PC-3 (cell line): ENCODE measurements at regions not wholly inside any gene's neighbourhood (a gene's known extent, or its start where the extent isn't known, plus 50 kb on each side); places are given as distances from the start of the nearest gene placed in this dataset.

ENCODE experiments used
- ATAC-seq: fragments of 200-7000 bp; cut with Tn5 transposase; 2 replicates; pipeline ENCODE4 v1.9.1; 2020; ENCODE audit warnings: mild to moderate bottlenecking, moderate library complexity
- BruUV-seq: library from RNA; stranded (reverse); fragments of 400-500 nt; replicated peaks from 2 replicates; lab custom pipeline; 2021; lab: Mats Ljungman, UMichigan
- CTCF ChIA-PET: fragments of 300-600 bp; sonication (Branson Sonifier 250); formaldehyde crosslinking; loops from one replicate; lab custom pipeline; 2022; ENCODE audit warnings: antibody characterized with exemption; lab: Charles Lee
- POLR2A ChIA-PET: fragments of 300-600 bp; sonication (Branson Sonifier 250); formaldehyde crosslinking; loops from one replicate; lab custom pipeline; 2022; ENCODE audit warnings: antibody characterized with exemption; ENCODE audit not compliant: unreplicated experiment; lab: Charles Lee
- DNase-seq: peaks from one replicate; pipeline ENCODE4 v3.0.0-alpha.2; 2015
- H2AFZ ChIP-seq: fragments of 300-600 bp; sonication (generic); 2 replicates; pipeline ENCODE4 v1.6.0; 2016; ENCODE audit warnings: antibody characterized with exemption, low read length
- H3F3A ChIP-seq: fragments of 300-600 bp; sonication (generic); one replicate; pipeline ENCODE4 v1.6.0; 2017; ENCODE audit warnings: antibody characterized with exemption, low read length, control low read depth, mild to moderate bottlenecking; ENCODE audit not compliant: unreplicated experiment
- H3K27ac ChIP-seq: fragments of 300-600 bp; sonication (generic); 2 replicates; pipeline ENCODE4 v1.5.1; 2016; ENCODE audit warnings: mild to moderate bottlenecking, low read length
- H3K27me3 ChIP-seq: fragments of 300-600 bp; sonication (generic); 2 replicates; pipeline ENCODE4 v1.6.1; 2016; ENCODE audit warnings: low read length, mixed read lengths
- H3K36me3 ChIP-seq: fragments of 300-600 bp; sonication (generic); 2 replicates; pipeline ENCODE4 v1.6.1; 2016; ENCODE audit warnings: low read depth, mixed run types, low read length, mixed read lengths
- H3K4me1 ChIP-seq: fragments of 300-600 bp; sonication (generic); 2 replicates; pipeline ENCODE4 v1.5.1; 2016; ENCODE audit warnings: low read length; ENCODE audit not compliant: insufficient read depth
- H3K4me2 ChIP-seq: fragments of 300-600 bp; sonication (generic); 2 replicates; pipeline ENCODE4 v1.6.0; 2016; ENCODE audit warnings: low read length
- H3K4me3 ChIP-seq: fragments of 300-600 bp; sonication (generic); 2 replicates; pipeline ENCODE4 v1.5.1; 2016; ENCODE audit warnings: mild to moderate bottlenecking, low read length, mixed read lengths
- H3K79me2 ChIP-seq: fragments of 300-600 bp; sonication (generic); 2 replicates; pipeline ENCODE4 v1.6.1; 2017; ENCODE audit warnings: low read length, mixed read lengths
- H3K9ac ChIP-seq: fragments of 300-600 bp; sonication (generic); 2 replicates; pipeline ENCODE4 v1.6.0; 2016; ENCODE audit warnings: mild to moderate bottlenecking, low read length
- H3K9me2 ChIP-seq: fragments of 300-600 bp; sonication (generic); replicated peaks from 2 replicates; pipeline ENCODE4 v1.6.1; 2016; ENCODE audit warnings: mixed run types, low read length, mixed read lengths
- H3K9me3 ChIP-seq: fragments of 300-600 bp; sonication (generic); 2 replicates; pipeline ENCODE4 v1.6.1; 2016; ENCODE audit warnings: low read length, mixed read lengths
- H4K20me1 ChIP-seq: fragments of 300-600 bp; sonication (generic); 2 replicates; pipeline ENCODE4 v1.6.1; 2016; ENCODE audit warnings: low read length, mixed read lengths
- EZH2 ChIP-seq: fragments of 300-600 bp; sonication (generic); IDR thresholded peaks from one replicate; pipeline ENCODE4 v1.6.1; 2017; ENCODE audit warnings: antibody characterized with exemption, mild to moderate bottlenecking, low read length; ENCODE audit not compliant: unreplicated experiment
- EZH2phosphoT487 ChIP-seq: fragments of 300-600 bp; sonication (generic); IDR thresholded peaks from 2 replicates; pipeline ENCODE4 v1.6.1; 2018; ENCODE audit warnings: mild to moderate bottlenecking, antibody characterized with exemption, low read length, borderline replicate concordance
- intact Hi-C: fragments of 100-400 bp; cut with micrococcal nuclease; formaldehyde crosslinking; loops from 2 replicates; pipeline ENCODE4 v1.9.0; 2023
- TF ChIP-seq, protein P1 (sequence below): fragments of 300-600 bp; sonication (generic); conservative IDR thresholded peaks from 2 replicates; pipeline ENCODE4 v1.5.1; 2017; ENCODE audit warnings: antibody characterized with exemption, low read depth, mild to moderate bottlenecking, low read length

DNA sequence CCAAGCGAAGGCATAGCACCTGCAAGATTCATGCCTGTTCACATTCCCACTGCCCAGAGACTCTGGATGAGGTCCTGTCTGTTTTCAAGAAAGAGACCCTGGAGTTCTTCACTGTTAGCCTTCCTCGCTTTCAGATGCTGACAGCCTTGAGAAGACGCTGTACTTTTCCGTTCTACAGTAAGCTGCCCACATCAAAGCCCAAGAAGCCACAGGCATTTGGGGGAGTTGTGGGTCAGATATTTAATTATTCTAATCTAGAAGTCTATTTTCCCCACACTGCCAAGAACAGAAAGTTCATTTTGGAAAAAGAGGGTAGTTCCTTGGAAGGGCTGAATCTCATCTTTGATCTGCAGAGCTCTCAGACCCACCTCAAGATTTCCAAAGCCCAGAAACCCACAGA lies 127.9 kb downstream of the AXIN2 start:
- Histone ChIP-seq H3K9me2 (no peaks in the 10 kb centered on the region), H4K20me1 (no peaks in the 10 kb centered on the region), H3K27me3 (no peaks in the 10 kb centered on the region), H3F3A (no peaks in the 10 kb centered on the region), H3K27ac (no peak overlapping the region), H2AFZ (no peak overlapping the region), H3K4me1 (no peaks in the 10 kb centered on the region), H3K4me2 (no peak overlapping the region), H3K4me3 (no peak overlapping the region), H3K9ac (no peak overlapping the region), H3K36me3 (no peaks in the 10 kb centered on the region), H3K79me2 (no peaks in the 10 kb centered on the region), H3K9me3 (no peaks in the 10 kb centered on the region)
- intact Hi-C loops: no loop called here
- ChIA-PET POLR2A (no interaction called here), CTCF (no interaction called here)
- TF ChIP-seq EZH2phosphoT487 (no peak), EZH2 (no peak)
- TF ChIP-seq, protein P1, sequence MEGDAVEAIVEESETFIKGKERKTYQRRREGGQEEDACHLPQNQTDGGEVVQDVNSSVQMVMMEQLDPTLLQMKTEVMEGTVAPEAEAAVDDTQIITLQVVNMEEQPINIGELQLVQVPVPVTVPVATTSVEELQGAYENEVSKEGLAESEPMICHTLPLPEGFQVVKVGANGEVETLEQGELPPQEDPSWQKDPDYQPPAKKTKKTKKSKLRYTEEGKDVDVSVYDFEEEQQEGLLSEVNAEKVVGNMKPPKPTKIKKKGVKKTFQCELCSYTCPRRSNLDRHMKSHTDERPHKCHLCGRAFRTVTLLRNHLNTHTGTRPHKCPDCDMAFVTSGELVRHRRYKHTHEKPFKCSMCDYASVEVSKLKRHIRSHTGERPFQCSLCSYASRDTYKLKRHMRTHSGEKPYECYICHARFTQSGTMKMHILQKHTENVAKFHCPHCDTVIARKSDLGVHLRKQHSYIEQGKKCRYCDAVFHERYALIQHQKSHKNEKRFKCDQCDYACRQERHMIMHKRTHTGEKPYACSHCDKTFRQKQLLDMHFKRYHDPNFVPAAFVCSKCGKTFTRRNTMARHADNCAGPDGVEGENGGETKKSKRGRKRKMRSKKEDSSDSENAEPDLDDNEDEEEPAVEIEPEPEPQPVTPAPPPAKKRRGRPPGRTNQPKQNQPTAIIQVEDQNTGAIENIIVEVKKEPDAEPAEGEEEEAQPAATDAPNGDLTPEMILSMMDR: no peak
- DNase-seq: no peak
- no peak for ATAC-seq
- BruUV-seq: no TSS peak

- Histone ChIP-seq H2AFZ (no peak overlapping the region), H4K20me1 (no peaks in the 10 kb centered on the region), H3K9ac (no peak overlapping the region), H3K4me3 (no peak overlapping the region), H3F3A (no peaks in the 10 kb centered on the region), H3K9me2 (no peaks in the 10 kb centered on the region), H3K4me1 (no peaks in the 10 kb centered on the region), H3K79me2 (no peaks in the 10 kb centered on the region), H3K36me3 (no peaks in the 10 kb centered on the region), H3K27ac (no peak overlapping the region), H3K27me3 (no peaks in the 10 kb centered on the region), H3K4me2 (no peak overlapping the region), H3K9me3 (no peaks in the 10 kb centered on the region)
- intact Hi-C loops: no loop called here
- ChIA-PET CTCF (no interaction called here), POLR2A (no interaction called here)
- no peak for DNase-seq
- ATAC-seq: no peak
- BruUV-seq: no TSS peak
- TF ChIP-seq EZH2 (no peak), EZH2phosphoT487 (no peak)
- TF ChIP-seq, protein P1: no peak
Measured at GRCh38 chr17:65433157-65433556, 128.3 kb downstream of the AXIN2 start.

- Histone ChIP-seq H3K9ac (no peak overlapping the region), H3K4me3 (no peak overlapping the region), H3F3A (no peaks in the 10 kb centered on the region), H3K79me2 (no peaks in the 10 kb centered on the region), H3K27ac (no peak overlapping the region), H4K20me1 (no peaks in the 10 kb centered on the region), H3K9me3 (no peaks in the 10 kb centered on the region), H3K4me1 (no peaks in the 10 kb centered on the region), H3K27me3 (no peaks in the 10 kb centered on the region), H2AFZ (no peak overlapping the region), H3K36me3 (no peaks in the 10 kb centered on the region), H3K4me2 (no peak overlapping the region), H3K9me2 (no peaks in the 10 kb centered on the region)
- intact Hi-C loops: no loop called here
- DNase-seq (no peak), ATAC-seq (no peak)
- ChIA-PET POLR2A (no interaction called here), CTCF (no interaction called here)
- TF ChIP-seq, protein P1: no peak
- no TSS peak for BruUV-seq
Measured at GRCh38 chr17:65431116-65431515, 130.3 kb downstream of the AXIN2 start.
